HL-60 (cell line): ENCODE measurements at regions not wholly inside any gene's neighbourhood (a gene's known extent, or its start where the extent isn't known, plus 50 kb on each side); places are given as distances from the start of the nearest gene placed in this dataset.

Experiments used
- CTCF ChIP-seq: IDR thresholded peaks from one replicate; pipeline ENCODE4 v1.5.1; 2011; ENCODE audit warnings: low read length, control low read depth, inconsistent platforms; ENCODE audit not compliant: insufficient read depth
- GABPA ChIP-seq: IDR thresholded peaks from 2 replicates; pipeline ENCODE4 v1.6.1; 2012; ENCODE audit warnings: low read depth
- POLR2AphosphoS5 ChIP-seq: IDR thresholded peaks from 2 replicates; pipeline ENCODE4 v1.6.1; 2012; ENCODE audit warnings: low read depth
- REST ChIP-seq: IDR thresholded peaks from 2 replicates; pipeline ENCODE4 v1.6.1; 2012; ENCODE audit warnings: low read depth; ENCODE audit not compliant: insufficient replicate concordance
- SPI1 ChIP-seq: IDR thresholded peaks from 2 replicates; pipeline ENCODE4 v1.6.1; 2012; ENCODE audit warnings: low read depth, mild to moderate bottlenecking, borderline replicate concordance

- no peak for TF ChIP-seq CTCF
- no peak for TF ChIP-seq GABPA
- no peak for TF ChIP-seq POLR2AphosphoS5
- TF ChIP-seq REST = no peak
- no peak for TF ChIP-seq SPI1
Measured at GRCh38 chr4:153940916-153941315, 152.0 kb upstream of the SFRP2 start.
